Endothelial cell of umbilical vein (primary cell): ENCODE measurements at regions not wholly inside any gene's neighbourhood (a gene's known extent, or its start where the extent isn't known, plus 50 kb on each side); places are given as distances from the start of the nearest gene placed in this dataset.

Experiments used
- CTCF ChIP-seq, 2 donors: IDR thresholded peaks; 1 replicate in 1 of 2; 2 replicates in 1 of 2; pipeline ENCODE4 v1.5.1; 2011; ENCODE audit warnings: low read length in 2 of 2, mild to moderate bottlenecking in 2 of 2, moderate library complexity in 2 of 2, control low read depth in 1 of 2, inconsistent platforms in 1 of 2, low read depth in 1 of 2; ENCODE audit not compliant: insufficient read depth in 1 of 2; ENCODE audit errors: extremely low read depth in 1 of 2
- EZH2 ChIP-seq: IDR thresholded peaks from 2 replicates; pipeline ENCODE4 v1.6.1; 2012; ENCODE audit warnings: borderline replicate concordance, low read depth, mild to moderate bottlenecking, moderate library complexity, low read length, inconsistent platforms; ENCODE audit not compliant: severe bottlenecking
- FOS ChIP-seq: IDR thresholded peaks from 2 replicates; pipeline ENCODE4 v1.6.1; 2011; ENCODE audit warnings: mild to moderate bottlenecking, low read length, moderate library complexity, borderline replicate concordance; ENCODE audit not compliant: insufficient read depth
- GATA2 ChIP-seq: IDR thresholded peaks from 2 replicates; pipeline ENCODE4 v1.7.0; 2011; ENCODE audit warnings: low read depth, mild to moderate bottlenecking, moderate library complexity, mixed read lengths, low read length; ENCODE audit not compliant: insufficient read length, insufficient read depth
- JUN ChIP-seq: IDR thresholded peaks from 2 replicates; pipeline ENCODE4 v1.6.1; 2011; ENCODE audit warnings: borderline replicate concordance, low read depth; ENCODE audit not compliant: insufficient read length, insufficient read depth
- MAX ChIP-seq: IDR thresholded peaks from 2 replicates; pipeline ENCODE4 v1.6.1; 2011; ENCODE audit not compliant: insufficient read depth, insufficient read length
- MYC ChIP-seq: IDR thresholded peaks from one replicate; pipeline ENCODE4 v1.6.1; 2011; ENCODE audit warnings: mild to moderate bottlenecking, low read depth, low read length
- POLR2A ChIP-seq: IDR thresholded peaks from 2 replicates; pipeline ENCODE4 v1.6.1; 2012; ENCODE audit warnings: low read depth, mild to moderate bottlenecking, control low read depth, low read length
- POLR2AphosphoS5 ChIP-seq: IDR thresholded peaks from 2 replicates; pipeline ENCODE4 v1.6.1; 2012; ENCODE audit warnings: low read depth, mild to moderate bottlenecking, control low read depth, low read length, moderate library complexity; ENCODE audit not compliant: insufficient read depth

- no peak for TF ChIP-seq CTCF (IDR thresholded peaks at IDR 0.05; ENCODE audit: extremely low read depth in 1 of 2, insufficient read depth in 1 of 2, low read depth in 1 of 2, low read length in 2 of 2)
- no peak for TF ChIP-seq POLR2A
- no peak for TF ChIP-seq JUN
- no peak for TF ChIP-seq EZH2
- no peak for TF ChIP-seq MAX
- no peak for TF ChIP-seq MYC
- TF ChIP-seq POLR2AphosphoS5, result no peak
- no peak for TF ChIP-seq FOS
- no peak for TF ChIP-seq GATA2
Measured at GRCh38 chr6:156556811-156557210, 220.4 kb upstream of the ARID1B start.
